Hepatocyte (in vitro differentiated cells): ENCODE measurements at regions not wholly inside any gene's neighbourhood (a gene's known extent, or its start where the extent isn't known, plus 50 kb on each side); places are given as distances from the start of the nearest gene placed in this dataset.

Experiments
- DNase-seq: peaks from one replicate; pipeline ENCODE4 v3.0.0-alpha.2; 2016; ENCODE audit warnings: low spot score
- H2AFZ ChIP-seq: fragments of 200-600 bp; sonication (generic); 2 replicates; pipeline ENCODE4 v1.6.0; 2016; ENCODE audit warnings: antibody characterized with exemption, mild to moderate bottlenecking
- H3K27ac ChIP-seq: fragments of 200-600 bp; sonication (generic); 2 replicates; pipeline ENCODE4 v1.5.1; 2016; ENCODE audit warnings: mild to moderate bottlenecking
- H3K27me3 ChIP-seq: fragments of 200-600 bp; sonication (generic); 2 replicates; pipeline ENCODE4 v1.6.1; 2016
- H3K36me3 ChIP-seq: fragments of 200-600 bp; sonication (generic); replicated peaks from 2 replicates; pipeline ENCODE4 v1.5.1; 2016; ENCODE audit warnings: low read depth; ENCODE audit not compliant: insufficient read depth
- H3K4me1 ChIP-seq: fragments of 200-600 bp; sonication (generic); 2 replicates; pipeline ENCODE4 v1.5.1; 2016; ENCODE audit warnings: mild to moderate bottlenecking, moderate library complexity; ENCODE audit not compliant: insufficient read depth
- H3K4me2 ChIP-seq: fragments of 200-600 bp; sonication (generic); 2 replicates; pipeline ENCODE4 v1.6.0; 2016
- H3K4me3 ChIP-seq: fragments of 200-600 bp; sonication (generic); 2 replicates; pipeline ENCODE4 v1.5.1; 2016; ENCODE audit warnings: mild to moderate bottlenecking
- H3K79me2 ChIP-seq: fragments of 200-600 bp; sonication (generic); 2 replicates; pipeline ENCODE4 v1.6.0; 2017; ENCODE audit warnings: mild to moderate bottlenecking
- H3K9me2 ChIP-seq: fragments of 200-600 bp; sonication (generic); replicated peaks from 2 replicates; pipeline ENCODE4 v1.6.0; 2017; ENCODE audit warnings: mild to moderate bottlenecking; ENCODE audit not compliant: insufficient read depth
- H3K9me3 ChIP-seq: fragments of 200-600 bp; sonication (generic); 2 replicates; pipeline ENCODE4 v1.5.1; 2016; ENCODE audit warnings: low read depth, mild to moderate bottlenecking
- H4K20me1 ChIP-seq: fragments of 200-600 bp; sonication (generic); 2 replicates; pipeline ENCODE4 v1.6.0; 2016; ENCODE audit warnings: mild to moderate bottlenecking; ENCODE audit not compliant: insufficient read depth, poor library complexity, severe bottlenecking
- EZH2 ChIP-seq: fragments of 200-600 bp; sonication (generic); IDR thresholded peaks from 2 replicates; pipeline ENCODE4 v1.6.1; 2016; ENCODE audit warnings: antibody characterized with exemption, mild to moderate bottlenecking, borderline replicate concordance
- EZH2phosphoT487 ChIP-seq: fragments of 200-600 bp; sonication (generic); IDR thresholded peaks from one replicate; pipeline ENCODE4 v1.6.1; 2018; ENCODE audit warnings: antibody characterized with exemption, mild to moderate bottlenecking, low read depth, moderate library complexity; ENCODE audit not compliant: unreplicated experiment, severe bottlenecking
- WGBS: methylation state at CpG from one replicate; pipeline ENCODE4 v1.1.6; 2016; ENCODE audit warnings: low lambda C conversion rate; ENCODE audit errors: missing lambda C conversion rate; 5-methylcytosine and 5-hydroxymethylcytosine counted together
- TF ChIP-seq, protein P1 (sequence below): fragments of 200-600 bp; sonication (generic); IDR thresholded peaks from 2 replicates; pipeline ENCODE4 v1.5.1; 2016; ENCODE audit warnings: antibody characterized with exemption, mild to moderate bottlenecking; ENCODE audit not compliant: poor library complexity

GRCh38 chr1:56057466-56058405 is 521.6 kb downstream of the PLPP3 start:
- 64% methylated on average over 5 of the region's 5 CpGs for WGBS
- H2AFZ ChIP-seq, result no peak overlapping the region
- H3K9me2 ChIP-seq, result no peaks in the 10 kb centered on the region
- H3K4me2 ChIP-seq, result no peak overlapping the region
- DNase-seq, result no peak
- no peak overlapping the region for H3K4me3 ChIP-seq
- no peak overlapping the region for H3K27ac ChIP-seq
- TF ChIP-seq, protein P1, sequence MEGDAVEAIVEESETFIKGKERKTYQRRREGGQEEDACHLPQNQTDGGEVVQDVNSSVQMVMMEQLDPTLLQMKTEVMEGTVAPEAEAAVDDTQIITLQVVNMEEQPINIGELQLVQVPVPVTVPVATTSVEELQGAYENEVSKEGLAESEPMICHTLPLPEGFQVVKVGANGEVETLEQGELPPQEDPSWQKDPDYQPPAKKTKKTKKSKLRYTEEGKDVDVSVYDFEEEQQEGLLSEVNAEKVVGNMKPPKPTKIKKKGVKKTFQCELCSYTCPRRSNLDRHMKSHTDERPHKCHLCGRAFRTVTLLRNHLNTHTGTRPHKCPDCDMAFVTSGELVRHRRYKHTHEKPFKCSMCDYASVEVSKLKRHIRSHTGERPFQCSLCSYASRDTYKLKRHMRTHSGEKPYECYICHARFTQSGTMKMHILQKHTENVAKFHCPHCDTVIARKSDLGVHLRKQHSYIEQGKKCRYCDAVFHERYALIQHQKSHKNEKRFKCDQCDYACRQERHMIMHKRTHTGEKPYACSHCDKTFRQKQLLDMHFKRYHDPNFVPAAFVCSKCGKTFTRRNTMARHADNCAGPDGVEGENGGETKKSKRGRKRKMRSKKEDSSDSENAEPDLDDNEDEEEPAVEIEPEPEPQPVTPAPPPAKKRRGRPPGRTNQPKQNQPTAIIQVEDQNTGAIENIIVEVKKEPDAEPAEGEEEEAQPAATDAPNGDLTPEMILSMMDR, result no peak
- TF ChIP-seq EZH2phosphoT487 (no peak), EZH2 (no peak)
- H3K79me2 ChIP-seq, result no peaks in the 10 kb centered on the region
- peaks cover 12% of the 10 kb centered on the region for H3K4me1 ChIP-seq
- H3K27me3 ChIP-seq, result no peaks in the 10 kb centered on the region
- no peaks in the 10 kb centered on the region for H3K9me3 ChIP-seq
- H4K20me1 ChIP-seq, result no peaks in the 10 kb centered on the region
- no peaks in the 10 kb centered on the region for H3K36me3 ChIP-seq

- no peaks in the 10 kb centered on the region for H3K79me2 ChIP-seq
- H3K9me3 ChIP-seq, result no peaks in the 10 kb centered on the region
- peaks cover 12% of the 10 kb centered on the region for H3K4me1 ChIP-seq
- H2AFZ ChIP-seq, result no peak overlapping the region
- no peak overlapping the region for H3K27ac ChIP-seq
- H3K36me3 ChIP-seq, result no peaks in the 10 kb centered on the region
- no peak overlapping the region for H3K4me2 ChIP-seq
- no peaks in the 10 kb centered on the region for H3K9me2 ChIP-seq
- WGBS, result 76% methylated on average over 9 of the region's 9 CpGs
- no peak overlapping the region for H3K4me3 ChIP-seq
- TF ChIP-seq EZH2 (no peak), EZH2phosphoT487 (no peak)
- TF ChIP-seq, protein P1, result no peak
- DNase-seq, result no peak
- no peaks in the 10 kb centered on the region for H4K20me1 ChIP-seq
- no peaks in the 10 kb centered on the region for H3K27me3 ChIP-seq
Observed at GRCh38 chr1:56056438-56057287, 522.7 kb downstream of the PLPP3 start.

DNA sequence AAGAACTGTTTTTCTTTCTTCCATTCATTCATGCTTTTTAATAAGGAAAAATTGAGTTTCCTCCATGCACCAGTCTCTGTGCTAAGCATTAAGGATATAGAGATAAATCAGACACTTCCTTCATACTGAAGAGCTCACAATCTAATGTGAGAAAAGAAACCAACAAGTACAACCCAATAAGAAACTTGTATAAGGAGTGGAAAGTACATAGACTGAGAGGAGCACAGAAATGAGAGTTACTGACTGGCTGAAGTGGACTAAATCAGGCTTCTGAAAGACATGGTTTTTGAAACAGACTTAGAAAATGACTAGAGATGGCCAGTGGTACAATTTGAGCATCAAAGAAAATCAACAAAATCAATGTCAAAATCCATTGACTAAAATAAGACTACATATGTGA is 524.4 kb downstream of the PLPP3 start:
- H3K9me3 ChIP-seq, result no peaks in the 10 kb centered on the region
- H3K36me3 ChIP-seq, result no peaks in the 10 kb centered on the region
- no peak overlapping the region for H2AFZ ChIP-seq
- no peaks in the 10 kb centered on the region for H3K9me2 ChIP-seq
- H3K4me2 ChIP-seq, result no peak overlapping the region
- no peaks in the 10 kb centered on the region for H3K27me3 ChIP-seq
- DNase-seq, result no peak
- no peaks in the 10 kb centered on the region for H4K20me1 ChIP-seq
- H3K79me2 ChIP-seq, result no peaks in the 10 kb centered on the region
- H3K27ac ChIP-seq, result no peak overlapping the region
- H3K4me3 ChIP-seq, result no peak overlapping the region
- TF ChIP-seq EZH2 (no peak), EZH2phosphoT487 (no peak)
- TF ChIP-seq, protein P1, result no peak
- peaks cover 8% of the 10 kb centered on the region for H3K4me1 ChIP-seq
